HuH-7.5 (cell line): ENCODE measurements at regions not wholly inside any gene's neighbourhood (a gene's known extent, or its start where the extent isn't known, plus 50 kb on each side); places are given as distances from the start of the nearest gene placed in this dataset.
"Not testable (repeated sequence)": the region's sequence is repeated elsewhere in the genome, so short reads cannot be mapped to it uniquely, and the experiment has no call there.

Experiments
- DNase-seq: peaks from one replicate; pipeline ENCODE4 v3.0.0; 2011; ENCODE audit warnings: low spot score

- DNase-seq: no peak
Measured at GRCh38 chr4:64216741-64217140, 192.5 kb downstream of the TECRL start.

GRCh38 chr4:64205376-64205775 lies 203.9 kb downstream of the TECRL start:
- DNase-seq: no peak

GRCh38 chr4:64200001-64200555 lies 209.2 kb downstream of the TECRL start:
- no peak for DNase-seq

- DNase-seq: no peak
Measured at GRCh38 chr4:64195582-64195981, 213.7 kb downstream of the TECRL start.

- DNase-seq: no peak
Measured at GRCh38 chr4:64192731-64193412, 216.4 kb downstream of the TECRL start.

GRCh38 chr4:64174247-64174882 lies 234.9 kb downstream of the TECRL start:
- DNase-seq: no peak

- DNase-seq: no peak
Measured at GRCh38 chr4:64166365-64166764, 242.9 kb downstream of the TECRL start.

- peak; percentile 4 for DNase-seq
Measured at GRCh38 chr4:64158648-64159326, 250.5 kb downstream of the TECRL start.

GRCh38 chr4:64157397-64157796 lies 251.9 kb downstream of the TECRL start:
- no peak for DNase-seq

- no peak for DNase-seq
Measured at GRCh38 chr4:64156253-64156652, 253.0 kb downstream of the TECRL start.

- DNase-seq: no peak
Measured at GRCh38 chr4:64146030-64146429, 263.2 kb downstream of the TECRL start.

GRCh38 chr4:64144994-64145393 lies 264.3 kb downstream of the TECRL start:
- DNase-seq: no peak

- DNase-seq: no peak
Measured at GRCh38 chr4:64130907-64131306, 278.3 kb downstream of the TECRL start.

GRCh38 chr4:64125354-64125753 lies 283.9 kb downstream of the TECRL start:
- no peak for DNase-seq

- no peak for DNase-seq
Measured at GRCh38 chr4:64121803-64122202, 287.4 kb downstream of the TECRL start.

GRCh38 chr4:64105903-64106302 lies 303.3 kb downstream of the TECRL start:
- DNase-seq: no peak

- DNase-seq: no peak
Measured at GRCh38 chr4:64095398-64095797, 313.9 kb downstream of the TECRL start.

GRCh38 chr4:64079316-64079715 lies 329.9 kb downstream of the TECRL start:
- no peak for DNase-seq

GRCh38 chr4:64068096-64068495 lies 341.2 kb downstream of the TECRL start:
- no peak for DNase-seq

GRCh38 chr4:64062991-64063390 lies 346.3 kb downstream of the TECRL start:
- DNase-seq: no peak

GRCh38 chr4:64037033-64037432 lies 372.2 kb downstream of the TECRL start:
- not testable (repeated sequence) for DNase-seq

- no peak for DNase-seq
Measured at GRCh38 chr4:64022560-64022959, 386.7 kb downstream of the TECRL start.

GRCh38 chr4:64016893-64017292 lies 392.4 kb downstream of the TECRL start:
- DNase-seq: no peak
